TTC549 (cell line): ENCODE measurements at regions not wholly inside any gene's neighbourhood (a gene's known extent, or its start where the extent isn't known, plus 50 kb on each side); places are given as distances from the start of the nearest gene placed in this dataset.
"Not testable (repeated sequence)": the region's sequence is repeated elsewhere in the genome, so short reads cannot be mapped to it uniquely, and the experiment has no call there.

Source experiments
- FAIRE-seq: peaks from 2 replicates; lab custom pipeline; 2012; peaks lifted over from hg19 to GRCh38; lab: Jason Lieb, UNC

- no peak for FAIRE-seq
Measured at GRCh38 chr2:239818531-239819011, 206.6 kb downstream of the NDUFA10 start.

- FAIRE-seq = no peak
Measured at GRCh38 chr2:239818086-239818485, 207.1 kb downstream of the NDUFA10 start.

- not testable (repeated sequence) for FAIRE-seq
Measured at GRCh38 chr2:239817468-239818031, 207.6 kb downstream of the NDUFA10 start.

GRCh38 chr2:239816576-239817467 is 208.3 kb downstream of the NDUFA10 start:
- no peak for FAIRE-seq

- FAIRE-seq = no peak
Measured at GRCh38 chr2:239815671-239816070, 209.5 kb downstream of the NDUFA10 start.

GRCh38 chr2:239814861-239815601 is 210.1 kb downstream of the NDUFA10 start:
- no peak for FAIRE-seq

GRCh38 chr2:239814116-239814860 is 210.9 kb downstream of the NDUFA10 start:
- no peak for FAIRE-seq

GRCh38 chr2:239813261-239814115 is 211.7 kb downstream of the NDUFA10 start:
- no peak for FAIRE-seq

- no peak for FAIRE-seq
Measured at GRCh38 chr2:239811806-239812560, 213.2 kb downstream of the NDUFA10 start.

- no peak for FAIRE-seq
Measured at GRCh38 chr2:239811111-239811781, 213.9 kb downstream of the NDUFA10 start.

GRCh38 chr2:239809391-239809790 is 215.8 kb downstream of the NDUFA10 start:
- no peak for FAIRE-seq

- FAIRE-seq = no peak
Measured at GRCh38 chr2:239807568-239807967, 217.6 kb downstream of the NDUFA10 start.

GRCh38 chr2:239806758-239807434 is 218.2 kb downstream of the NDUFA10 start:
- no peak for FAIRE-seq

GRCh38 chr2:239806276-239806675 is 218.9 kb downstream of the NDUFA10 start:
- FAIRE-seq = no peak

- no peak for FAIRE-seq
Measured at GRCh38 chr2:239805414-239805813, 219.7 kb downstream of the NDUFA10 start.

- FAIRE-seq = no peak
Measured at GRCh38 chr2:239805043-239805329, 220.2 kb downstream of the NDUFA10 start.

- no peak for FAIRE-seq
Measured at GRCh38 chr2:239804161-239805042, 220.7 kb downstream of the NDUFA10 start.

GRCh38 chr2:239803766-239804115 is 221.4 kb downstream of the NDUFA10 start:
- FAIRE-seq = no peak
